ENCODE measurements at regions not wholly inside any gene's neighbourhood (a gene's known extent, or its start where the extent isn't known, plus 50 kb on each side); places are given as distances from the start of the nearest gene placed in this dataset.

GRCh38 chr13:31919241-31919640 lies 112.3 kb upstream of the FRY start:
- Mint-ChIP-seq H3K9me3 (no peaks in the 10 kb centered on the region), H3K4me1 (peaks cover 24% of the 10 kb centered on the region), H3K27me3 (ENCODE audit: low read depth, poor library complexity) (no peaks in the 10 kb centered on the region), H3K36me3 (ENCODE audit: low read depth) (no peaks in the 10 kb centered on the region), H3K27ac (no peak overlapping the region), H3K4me3 (no peak overlapping the region)
- TF ChIP-seq, protein P1, sequence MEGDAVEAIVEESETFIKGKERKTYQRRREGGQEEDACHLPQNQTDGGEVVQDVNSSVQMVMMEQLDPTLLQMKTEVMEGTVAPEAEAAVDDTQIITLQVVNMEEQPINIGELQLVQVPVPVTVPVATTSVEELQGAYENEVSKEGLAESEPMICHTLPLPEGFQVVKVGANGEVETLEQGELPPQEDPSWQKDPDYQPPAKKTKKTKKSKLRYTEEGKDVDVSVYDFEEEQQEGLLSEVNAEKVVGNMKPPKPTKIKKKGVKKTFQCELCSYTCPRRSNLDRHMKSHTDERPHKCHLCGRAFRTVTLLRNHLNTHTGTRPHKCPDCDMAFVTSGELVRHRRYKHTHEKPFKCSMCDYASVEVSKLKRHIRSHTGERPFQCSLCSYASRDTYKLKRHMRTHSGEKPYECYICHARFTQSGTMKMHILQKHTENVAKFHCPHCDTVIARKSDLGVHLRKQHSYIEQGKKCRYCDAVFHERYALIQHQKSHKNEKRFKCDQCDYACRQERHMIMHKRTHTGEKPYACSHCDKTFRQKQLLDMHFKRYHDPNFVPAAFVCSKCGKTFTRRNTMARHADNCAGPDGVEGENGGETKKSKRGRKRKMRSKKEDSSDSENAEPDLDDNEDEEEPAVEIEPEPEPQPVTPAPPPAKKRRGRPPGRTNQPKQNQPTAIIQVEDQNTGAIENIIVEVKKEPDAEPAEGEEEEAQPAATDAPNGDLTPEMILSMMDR (IDR thresholded peaks at IDR 0.05), result no peak
- DNase-seq, result no peak

DNA sequence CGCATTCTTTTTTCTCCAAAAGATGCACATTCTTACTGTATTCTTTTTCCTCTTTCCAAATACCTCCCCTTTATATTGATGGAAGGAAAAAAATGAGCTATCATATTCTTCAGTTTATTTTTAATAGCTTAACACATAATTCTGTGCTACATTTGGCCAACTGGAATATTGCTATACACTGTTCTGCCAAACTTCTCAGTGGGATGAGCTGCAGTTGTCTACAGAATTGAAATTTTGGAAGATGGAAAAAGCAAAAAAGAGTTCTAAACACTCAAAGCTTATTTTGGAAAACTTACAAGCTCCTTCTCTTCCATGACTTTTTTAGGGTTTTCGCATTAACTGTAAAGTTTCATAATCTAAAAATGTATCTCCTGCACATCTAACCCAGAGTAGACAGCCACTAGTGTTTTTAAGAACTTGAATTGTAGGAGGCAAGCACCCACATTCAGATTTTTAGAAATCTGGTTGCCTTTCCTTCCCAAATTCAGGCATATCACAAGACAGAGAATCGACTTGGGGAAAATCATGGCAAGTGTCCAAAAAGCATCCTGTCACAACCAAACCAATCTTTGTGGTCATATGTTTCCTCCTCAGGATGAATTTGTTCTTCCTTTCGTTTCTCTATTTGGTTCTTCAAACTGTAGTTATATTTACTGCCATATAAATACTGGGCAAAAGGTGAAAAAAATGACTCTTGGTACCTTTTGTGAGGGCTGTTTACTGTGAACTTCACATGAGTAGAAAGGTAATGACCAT lies 111.4 kb upstream of the FRY start:
- Mint-ChIP-seq H3K4me1 (peaks cover 17% of the 10 kb centered on the region), H3K9me3 (no peaks in the 10 kb centered on the region), H3K36me3 (ENCODE audit: low read depth) (no peaks in the 10 kb centered on the region), H3K27me3 (ENCODE audit: low read depth, poor library complexity) (no peaks in the 10 kb centered on the region), H3K4me3 (no peak overlapping the region), H3K27ac (no peak overlapping the region)
- DNase-seq, result no peak
- TF ChIP-seq, protein P1 (IDR thresholded peaks at IDR 0.05), result no peak

- TF ChIP-seq, protein P1 (IDR thresholded peaks at IDR 0.05), result no peak
- no peak for DNase-seq
- Mint-ChIP-seq H3K27me3 (ENCODE audit: low read depth, poor library complexity) (no peaks in the 10 kb centered on the region), H3K27ac (no peak overlapping the region), H3K9me3 (no peaks in the 10 kb centered on the region), H3K4me1 (peaks cover 11% of the 10 kb centered on the region), H3K36me3 (ENCODE audit: low read depth) (no peaks in the 10 kb centered on the region), H3K4me3 (no peak overlapping the region)
Observed at GRCh38 chr13:31920727-31921100, 110.9 kb upstream of the FRY start.

DNA sequence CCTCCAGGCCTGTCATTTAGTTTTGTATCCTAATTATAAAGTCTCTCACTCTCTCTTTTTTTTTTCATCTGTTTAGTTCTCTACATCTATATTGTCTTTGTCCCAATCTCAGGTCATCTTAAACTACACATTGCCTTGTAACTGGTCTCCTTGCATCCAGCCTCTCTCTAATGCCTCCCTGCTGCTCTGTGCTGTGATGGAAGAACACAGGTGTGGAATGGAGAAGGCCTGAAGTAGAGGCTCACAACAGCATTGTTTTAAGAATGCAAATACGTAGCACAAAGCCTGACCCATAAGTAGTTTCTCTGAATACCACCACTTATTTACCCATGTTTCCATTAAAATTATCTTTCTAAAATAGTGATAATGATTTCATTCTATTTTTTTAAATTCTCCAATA lies 108.8 kb upstream of the FRY start:
- Mint-ChIP-seq H3K36me3 (ENCODE audit: low read depth) (no peaks in the 10 kb centered on the region), H3K27me3 (ENCODE audit: low read depth, poor library complexity) (no peaks in the 10 kb centered on the region), H3K4me3 (no peak overlapping the region), H3K27ac (no peak overlapping the region), H3K4me1 (peaks cover 14% of the 10 kb centered on the region), H3K9me3 (no peaks in the 10 kb centered on the region)
- TF ChIP-seq, protein P1 (IDR thresholded peaks at IDR 0.05), result no peak
- DNase-seq, result no peak

DNA sequence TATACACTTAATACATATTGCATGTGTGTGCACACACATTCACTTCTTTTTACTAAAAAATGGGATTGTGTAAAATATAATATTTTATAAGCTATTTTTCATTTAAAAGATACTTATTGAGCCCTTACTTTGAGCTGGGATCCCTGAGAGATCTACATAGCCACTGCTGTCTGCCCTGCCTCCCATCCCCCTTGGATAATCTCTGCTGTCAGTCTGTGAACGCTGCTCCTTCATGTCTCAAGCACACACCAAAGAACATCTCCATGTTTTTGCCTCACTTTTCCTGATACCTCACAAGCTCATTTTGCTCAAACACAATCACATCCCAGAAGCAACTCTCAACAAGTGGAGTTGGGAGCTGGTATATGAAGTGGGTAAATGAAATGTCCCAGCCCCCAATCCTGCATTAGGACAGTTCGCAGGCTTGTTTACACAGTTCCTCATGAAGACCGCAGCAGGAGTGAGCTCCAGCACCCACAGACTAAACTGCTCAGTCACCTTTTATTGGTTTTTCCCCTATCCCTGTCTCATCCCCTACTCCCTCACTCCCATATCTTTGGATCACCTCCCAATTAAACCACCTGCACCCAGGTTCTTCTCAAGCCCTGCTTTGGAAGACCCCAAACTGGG lies 108.3 kb upstream of the FRY start:
- Mint-ChIP-seq H3K27me3 (ENCODE audit: low read depth, poor library complexity) (peaks cover under 1% of the 10 kb centered on the region), H3K36me3 (ENCODE audit: low read depth) (no peaks in the 10 kb centered on the region), H3K27ac (no peak overlapping the region)

More for the DNA sequence above, 108.3 kb upstream of the FRY start:
- TF ChIP-seq, protein P1 (IDR thresholded peaks at IDR 0.05), result no peak
- no peak overlapping the region for H3K4me3 Mint-ChIP-seq
- H3K9me3 Mint-ChIP-seq, result no peaks in the 10 kb centered on the region
- peaks cover 16% of the 10 kb centered on the region for H3K4me1 Mint-ChIP-seq
- no peak for DNase-seq

Data from nephron progenitor cell (in vitro differentiated cells).